ENCODE measurements at regions not wholly inside any gene's neighbourhood (a gene's known extent, or its start where the extent isn't known, plus 50 kb on each side); places are given as distances from the start of the nearest gene placed in this dataset.

DNA sequence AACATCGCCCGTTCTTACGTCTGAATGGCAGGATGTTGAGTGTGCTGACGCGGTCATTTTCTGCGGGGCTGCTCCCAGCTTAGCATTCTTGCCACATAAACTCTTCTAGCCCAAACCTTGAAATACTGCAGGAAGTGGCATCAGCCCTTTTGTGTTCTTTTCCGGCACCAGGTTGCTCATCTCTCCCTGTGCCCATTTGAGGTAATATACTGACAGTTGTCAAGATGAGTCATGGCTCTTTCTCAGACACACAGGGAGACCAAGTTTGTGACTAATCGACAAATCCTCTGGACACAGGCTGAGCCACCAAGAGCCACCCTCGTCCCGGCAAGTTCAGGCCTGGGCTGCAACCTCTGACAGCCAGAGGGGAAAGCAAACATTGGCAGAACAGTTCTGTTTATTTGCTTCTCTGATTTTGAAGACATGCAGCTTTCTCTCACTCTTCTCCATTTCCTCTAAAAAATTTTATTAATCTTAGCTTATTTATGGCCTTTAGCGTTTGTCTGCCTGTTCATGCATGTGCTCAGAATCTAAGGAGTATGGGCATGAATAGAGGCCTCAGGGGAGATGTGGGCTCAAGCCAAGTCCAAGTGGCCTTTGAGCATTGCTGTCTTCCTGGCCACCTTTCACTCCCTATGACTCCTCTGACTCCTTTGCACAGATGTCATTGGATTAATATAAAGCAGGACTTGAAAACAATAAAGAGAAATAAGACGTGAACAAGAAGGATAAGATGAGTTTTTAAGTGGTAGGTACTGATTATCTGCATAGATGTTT is 328.2 kb upstream of the JAG1 start:
- DNase-seq = no peak

DNA sequence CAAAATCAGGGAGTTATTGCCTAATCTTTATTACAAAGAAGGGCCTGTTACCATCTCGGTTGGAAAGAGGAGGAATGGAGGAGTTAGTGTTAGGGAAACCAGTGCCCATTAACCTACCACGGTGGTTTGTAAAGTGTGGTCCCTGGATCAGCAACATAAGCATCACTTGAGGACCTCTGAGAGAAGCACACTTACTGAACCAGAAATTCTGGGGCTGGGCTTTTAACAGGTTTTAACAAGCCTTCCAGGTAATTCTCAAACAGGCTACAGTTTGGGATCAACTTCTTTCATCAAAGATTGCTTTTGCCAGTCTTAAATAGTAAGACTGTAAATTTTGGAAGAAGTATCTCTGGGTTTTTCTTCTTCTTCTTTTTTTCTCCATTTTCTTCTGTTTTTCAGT is 329.5 kb upstream of the JAG1 start:
- DNase-seq = no peak

- DNase-seq = no peak
Observed at GRCh38 chr20:11008444-11009033, 334.7 kb upstream of the JAG1 start.

DNA sequence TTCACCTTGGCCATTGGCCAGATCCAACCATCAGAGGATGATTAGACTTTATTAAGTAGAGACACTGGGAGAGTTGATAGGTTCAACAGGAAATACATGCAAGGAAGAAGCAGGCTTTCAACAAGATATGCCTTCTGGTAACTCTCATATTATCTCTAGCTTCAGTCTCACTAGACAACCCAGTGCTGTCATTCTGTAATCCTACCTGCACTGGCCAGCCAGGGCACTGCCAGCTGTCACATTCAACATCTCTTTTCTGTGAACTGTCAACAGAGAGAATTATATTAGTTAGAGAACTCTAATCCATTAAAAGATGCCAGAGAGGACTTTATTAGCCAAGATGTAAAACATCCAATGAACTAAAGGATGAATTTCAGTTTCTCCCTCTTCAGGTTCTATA is 337.9 kb upstream of the JAG1 start:
- DNase-seq = no peak

DNA sequence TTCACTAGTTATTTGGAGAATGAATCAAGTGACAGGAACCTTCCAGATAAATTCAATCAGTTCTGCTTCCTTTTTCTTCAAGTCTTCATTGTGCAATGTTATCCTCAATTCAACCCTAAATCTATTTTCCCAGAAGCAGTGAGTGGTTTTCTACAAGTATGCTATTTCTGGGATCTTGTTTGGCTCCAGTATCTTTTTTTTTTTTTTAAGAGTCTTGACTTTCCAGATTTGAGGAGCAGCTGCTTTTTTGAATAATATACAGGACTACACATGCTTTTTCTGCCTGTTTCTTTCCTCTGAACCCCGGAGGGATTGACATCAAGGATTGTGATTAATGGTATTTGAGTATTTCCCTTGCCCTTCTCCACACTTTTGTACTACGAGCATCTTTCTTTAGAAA is 339.2 kb upstream of the JAG1 start:
- no peak for DNase-seq

DNA sequence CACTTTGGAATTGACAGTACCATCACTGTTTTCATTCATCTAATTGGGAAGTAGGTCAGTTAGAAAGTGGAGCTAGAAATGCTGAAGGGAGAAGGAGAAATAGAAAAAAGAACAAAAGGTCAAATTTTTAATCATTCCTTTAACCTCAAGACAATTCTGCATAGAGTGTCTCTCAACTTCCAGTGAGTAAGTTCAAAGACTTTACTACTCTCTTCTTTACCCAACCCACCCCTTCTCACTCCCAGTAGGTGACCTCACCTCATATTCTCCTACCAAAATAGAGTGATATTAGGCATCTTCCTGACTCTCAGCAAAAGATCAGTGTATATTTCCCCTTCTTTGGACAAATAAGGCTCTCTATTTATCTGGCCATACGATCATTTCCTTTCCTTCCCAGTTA is 340.0 kb upstream of the JAG1 start:
- no peak for DNase-seq

DNA sequence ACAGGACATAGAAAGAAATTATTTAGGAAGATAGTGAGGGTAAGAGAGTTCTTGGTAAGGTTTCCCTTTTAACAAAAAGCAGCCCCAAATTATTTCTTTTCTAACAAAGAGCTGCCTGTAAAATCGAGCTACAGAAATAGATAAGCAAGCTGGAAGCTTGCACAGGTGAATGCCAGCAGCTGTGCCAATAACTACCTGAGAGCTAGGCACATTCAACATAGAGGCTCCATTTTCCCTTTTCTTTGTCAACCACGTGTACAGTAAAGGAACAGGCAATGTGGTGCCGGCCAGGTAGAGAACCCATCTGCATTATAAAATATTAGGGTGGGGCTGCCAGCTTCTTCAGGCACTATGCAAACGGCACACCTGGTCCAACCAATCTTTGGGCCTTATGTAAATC is 341.6 kb upstream of the JAG1 start:
- no peak for DNase-seq

GRCh38 chr20:11017446-11017845 is 343.6 kb upstream of the JAG1 start:
- DNase-seq = no peak

GRCh38 chr20:11018668-11019170 is 344.9 kb upstream of the JAG1 start:
- DNase-seq = no peak

DNA sequence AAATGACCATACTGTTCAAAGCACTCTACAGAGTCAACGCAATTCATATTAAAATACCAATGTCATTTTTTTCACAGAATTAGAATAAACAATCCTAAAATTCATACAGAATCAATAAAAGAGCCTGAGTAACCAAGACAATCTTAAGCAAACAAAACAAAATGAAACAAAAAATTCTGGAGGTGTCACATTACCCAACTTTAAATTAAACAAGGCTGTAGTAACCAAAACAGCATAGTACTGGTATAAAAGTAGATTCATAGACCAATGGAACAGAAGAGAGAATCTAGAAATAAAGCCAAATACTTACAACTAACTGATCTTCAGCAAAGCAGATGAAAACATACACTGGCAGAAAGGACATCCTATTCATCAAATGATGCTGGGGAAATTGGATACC is 346.9 kb upstream of the JAG1 start:
- DNase-seq = no peak

DNA sequence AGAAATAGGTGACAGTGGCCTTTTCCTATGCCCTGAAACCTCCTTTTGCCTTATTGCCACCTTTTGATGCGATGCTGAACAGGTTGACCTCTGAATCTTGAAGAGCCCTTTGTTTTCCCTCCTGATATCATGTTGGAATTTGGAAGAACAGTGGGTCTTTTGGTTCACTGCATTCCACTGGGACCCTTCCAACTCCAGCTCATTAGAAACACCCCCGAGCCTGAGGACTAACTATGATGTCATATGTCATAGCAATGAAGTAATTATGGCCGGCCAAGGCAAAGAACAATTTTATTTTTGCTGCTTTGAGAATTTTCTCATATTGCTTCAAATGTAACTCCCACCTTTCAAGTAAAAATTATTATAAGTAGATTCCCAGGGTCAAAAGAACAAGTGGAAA is 353.4 kb upstream of the JAG1 start:
- DNase-seq = no peak

DNA sequence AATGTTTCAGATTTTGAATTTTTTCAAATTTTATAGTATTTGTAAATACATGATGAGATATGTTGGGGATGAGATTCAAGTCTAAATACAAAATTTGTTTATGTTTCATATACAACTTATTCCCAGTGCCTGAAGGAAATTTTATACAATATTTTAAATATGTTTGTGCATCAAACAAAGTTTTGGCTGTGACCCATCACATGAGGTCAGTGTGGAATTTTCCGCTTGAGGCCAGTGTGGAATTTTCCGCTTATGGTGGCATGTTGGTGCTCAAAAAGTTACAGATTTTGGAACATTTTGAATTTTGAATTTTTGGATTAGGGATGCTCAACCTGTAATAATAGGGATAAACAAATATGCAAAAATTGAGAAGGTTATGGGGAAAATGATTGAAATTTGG is 356.6 kb upstream of the JAG1 start:
- no peak for DNase-seq

GRCh38 chr20:11031300-11031699 is 357.5 kb upstream of the JAG1 start:
- no peak for DNase-seq

- no peak for DNase-seq
Observed at GRCh38 chr20:11032611-11033010, 358.8 kb upstream of the JAG1 start.

DNA sequence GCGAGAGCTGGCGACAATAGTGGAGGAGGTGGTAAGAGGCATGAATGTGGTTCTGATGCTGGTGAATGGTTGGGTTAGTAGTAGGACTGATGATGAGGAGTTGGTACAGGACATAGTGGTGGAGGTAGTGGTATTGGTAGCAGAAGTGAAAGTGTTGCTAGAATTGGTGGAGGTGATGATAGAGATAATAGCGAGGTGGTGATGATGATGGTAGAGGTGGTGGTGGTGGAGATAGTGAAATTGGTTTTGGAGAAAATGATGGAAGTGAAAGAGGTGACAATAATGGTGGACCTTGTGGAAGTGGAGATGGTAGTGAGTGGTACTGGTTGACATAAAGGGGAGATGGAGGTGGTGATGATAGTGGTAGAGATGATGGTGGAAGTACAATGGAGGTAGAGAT is 360.2 kb upstream of the JAG1 start:
- DNase-seq = no peak

- DNase-seq = peak; percentile 33
Observed at GRCh38 chr20:11035211-11035610, 361.4 kb upstream of the JAG1 start.

DNA sequence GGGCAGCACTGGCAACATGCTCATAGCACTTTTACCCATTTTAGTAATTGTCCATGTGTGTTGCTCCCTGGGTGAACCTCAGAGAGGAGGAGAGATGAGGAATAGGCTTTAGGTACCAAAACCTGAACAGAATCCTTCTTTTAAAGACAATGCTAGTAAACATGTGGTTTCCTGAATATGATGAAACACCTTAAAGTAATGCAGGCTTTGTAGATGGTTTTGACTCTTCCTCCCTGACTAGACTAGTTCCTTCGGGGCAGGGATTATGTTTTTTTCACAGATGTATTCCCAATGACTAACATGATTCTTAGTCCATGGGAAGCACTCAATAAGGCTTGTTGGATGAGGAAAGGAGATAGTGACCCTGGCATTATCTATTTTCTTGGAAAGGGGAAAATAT is 367.6 kb upstream of the JAG1 start:
- peak; percentile 14 for DNase-seq

DNA sequence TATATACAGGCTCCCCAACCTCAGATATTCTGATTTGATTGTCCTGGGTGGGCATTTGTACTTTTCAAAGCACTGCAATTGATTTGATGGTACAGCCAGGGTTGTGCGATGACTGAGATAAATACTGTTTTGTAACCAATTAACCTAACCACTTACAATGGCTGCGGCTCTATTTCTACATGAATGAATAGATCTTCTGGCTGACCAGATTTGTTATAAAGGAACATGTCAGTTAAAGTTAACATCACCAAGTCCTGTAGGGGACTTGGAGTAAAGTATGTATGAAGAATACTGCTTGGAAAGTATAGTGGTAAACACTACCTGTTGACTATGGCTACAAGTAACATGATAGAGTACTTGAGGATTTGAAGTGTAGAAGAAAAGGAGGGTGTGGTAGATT is 369.2 kb upstream of the JAG1 start:
- no peak for DNase-seq

DNA sequence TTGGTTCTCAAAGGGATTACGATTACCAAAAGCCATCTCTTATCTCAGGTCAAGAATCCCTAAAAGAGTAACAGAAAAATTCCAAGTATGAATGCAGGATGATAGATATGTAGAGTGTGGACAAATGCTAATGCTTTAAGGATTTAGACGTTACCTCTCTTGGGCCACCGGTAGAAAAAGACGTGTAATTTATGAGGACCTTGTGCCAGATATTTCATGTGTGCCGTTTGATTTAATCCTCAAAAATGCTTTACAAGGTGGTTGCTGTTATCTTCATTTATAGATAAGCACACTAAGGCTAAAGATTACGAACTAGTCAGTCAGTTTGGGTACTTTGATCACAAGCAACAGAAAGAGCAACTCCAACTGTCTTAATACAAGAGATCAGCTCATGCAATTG is 370.8 kb upstream of the JAG1 start:
- peak; percentile 16 for DNase-seq

DNA sequence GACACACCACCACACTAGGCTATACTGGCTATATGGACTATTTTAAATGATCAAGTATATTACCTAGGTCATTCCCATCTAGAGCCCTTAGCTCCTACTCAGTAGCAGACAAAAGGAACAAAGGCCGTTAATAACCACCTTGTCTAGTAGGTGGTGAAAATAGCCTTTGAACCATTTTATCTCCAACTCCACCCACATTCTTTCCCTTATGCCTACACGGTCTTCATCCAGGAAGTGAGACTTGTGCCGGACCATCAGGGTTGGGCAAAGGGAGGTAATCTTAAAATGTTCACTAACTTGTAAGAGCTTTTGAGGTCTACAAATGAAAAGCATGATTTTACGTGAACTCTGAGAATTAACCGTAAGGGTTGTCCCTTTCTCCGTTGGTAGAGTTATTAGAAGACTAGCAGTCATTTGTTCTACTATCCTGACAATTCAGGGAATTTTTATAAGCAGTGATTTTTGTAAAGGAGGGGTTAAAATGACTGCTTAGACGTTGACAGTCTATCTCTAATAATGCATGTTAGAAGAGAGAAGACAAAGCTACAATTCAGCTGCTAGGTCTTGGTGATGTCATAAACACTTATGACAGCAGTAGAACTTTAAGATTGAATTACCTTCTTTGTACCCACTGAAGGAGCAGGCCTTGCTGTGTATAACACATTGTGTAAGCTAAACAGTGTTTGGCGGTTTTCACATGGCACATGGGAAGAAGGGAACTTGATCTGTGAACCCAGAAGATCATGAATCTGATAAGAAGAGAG is 371.8 kb upstream of the JAG1 start:
- no peak for DNase-seq

- DNase-seq = peak; percentile 74
Observed at GRCh38 chr20:11047559-11047958, 373.8 kb upstream of the JAG1 start.

DNA sequence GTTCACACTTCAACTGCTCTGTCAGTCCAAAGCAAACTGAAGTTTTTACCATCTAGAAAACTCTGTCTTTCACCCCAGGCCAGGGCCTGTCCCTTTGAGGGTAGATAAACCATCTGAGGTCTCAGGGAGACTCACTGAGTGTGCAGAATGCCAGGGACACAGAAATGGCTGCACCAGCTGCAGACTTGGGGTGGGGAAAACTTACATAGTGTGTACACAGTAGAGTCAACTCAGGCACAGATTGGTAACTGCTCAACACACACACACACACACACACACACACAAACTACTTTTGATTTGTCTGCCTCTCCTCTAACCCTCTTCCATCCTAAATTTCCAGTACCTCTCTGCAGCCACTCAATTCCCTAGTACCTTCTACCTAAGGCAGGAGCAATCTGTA is 374.9 kb upstream of the JAG1 start:
- DNase-seq = no peak

- no peak for DNase-seq
Observed at GRCh38 chr20:11050350-11050749, 376.6 kb upstream of the JAG1 start.

DNA sequence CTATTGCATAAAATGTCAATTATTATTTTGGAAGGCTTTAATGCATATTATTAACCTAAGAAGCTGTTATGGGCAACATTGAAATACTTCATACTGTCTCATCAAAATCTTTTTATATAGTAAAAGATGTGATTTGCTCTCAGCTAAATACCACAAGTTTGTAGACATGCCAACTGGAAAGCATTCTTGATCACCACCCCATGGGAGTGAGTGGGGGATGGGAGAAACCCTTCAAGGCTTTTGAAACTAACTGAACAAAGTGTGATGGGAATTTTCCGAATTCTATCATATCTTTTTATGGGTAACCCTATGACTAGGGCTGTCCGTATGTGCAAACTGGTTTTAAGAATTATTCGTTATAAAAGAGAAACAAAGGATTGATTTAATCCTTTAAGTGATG is 377.3 kb upstream of the JAG1 start:
- no peak for DNase-seq

Measured in NCI-H226 (cell line).